CD4-positive, alpha-beta T cell treated with Interleukin-2 at 100 ng/mL for 4 hours (primary cell): ENCODE measurements at regions not wholly inside any gene's neighbourhood (a gene's known extent, or its start where the extent isn't known, plus 50 kb on each side); places are given as distances from the start of the nearest gene placed in this dataset.
"Not testable (repeated sequence)": the region's sequence is repeated elsewhere in the genome, so short reads cannot be mapped to it uniquely, and the experiment has no call there.

Experiments
- DNase-seq: peaks from one replicate; pipeline ENCODE4 v3.0.0-alpha.2; 2020; ENCODE audit warnings: low spot score

DNA sequence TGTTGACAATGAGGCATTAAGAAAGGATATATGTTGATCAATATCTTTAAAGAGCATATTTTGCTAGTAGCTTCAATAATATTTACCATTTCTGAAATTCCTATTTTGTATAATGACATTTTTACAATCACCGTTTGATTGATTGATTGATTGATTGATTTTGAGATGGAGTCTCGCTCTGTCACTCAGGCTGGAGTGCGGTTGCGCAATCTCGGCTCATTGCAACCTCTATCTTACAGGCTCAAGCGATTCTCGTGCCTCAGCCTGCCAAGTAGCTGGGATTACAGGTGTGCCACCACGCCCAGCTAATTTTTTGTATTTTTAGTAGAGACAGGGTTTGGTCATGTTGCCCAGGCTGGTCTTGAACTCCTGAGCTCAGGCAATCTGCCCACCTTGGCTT, 150.9 kb upstream of the TEX13D start:
- DNase-seq, result not testable (repeated sequence)

- DNase-seq, result no peak
Observed at GRCh38 chrX:124190440-124190839, 142.0 kb upstream of the TEX13D start.

DNA sequence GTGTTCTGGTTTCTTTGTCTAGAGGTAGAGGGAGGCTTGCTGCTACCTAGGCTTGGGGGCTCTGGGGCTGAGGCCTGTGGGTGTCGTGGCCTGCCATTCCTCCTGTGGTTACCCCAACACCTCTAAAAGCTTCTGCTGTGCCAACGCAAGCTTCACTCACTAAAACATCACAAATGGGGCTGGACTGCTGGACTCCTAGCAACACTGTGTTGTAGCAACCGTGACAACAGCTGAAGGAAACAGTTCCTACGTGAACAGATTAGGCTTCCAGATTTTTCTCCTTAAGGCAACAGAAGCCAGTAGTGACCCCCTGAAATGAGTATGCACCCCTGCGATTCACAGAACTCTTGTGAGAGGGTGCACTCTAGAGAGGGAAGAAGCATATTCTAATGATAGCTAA, 138.3 kb upstream of the TEX13D start:
- no peak for DNase-seq

GRCh38 chrX:124194901-124195300, 137.6 kb upstream of the TEX13D start:
- no peak for DNase-seq

DNA sequence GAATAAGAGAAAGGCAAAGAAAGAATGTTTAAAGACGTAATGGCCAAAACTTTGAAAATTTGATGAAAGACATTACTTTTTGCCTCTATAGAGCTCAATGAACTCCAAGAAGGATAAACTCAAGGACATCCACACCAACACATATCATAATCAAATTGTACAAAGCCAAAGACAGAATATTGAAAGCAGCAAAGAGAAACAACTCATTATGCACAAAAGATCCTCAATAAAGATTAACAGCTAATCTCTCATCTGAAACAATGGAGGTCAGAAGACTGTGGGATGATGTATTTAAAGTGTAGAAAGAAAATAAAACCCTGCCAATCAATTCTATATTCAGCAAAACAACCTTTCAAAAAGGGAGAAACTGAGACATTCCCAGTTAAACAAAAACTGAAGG, 129.1 kb upstream of the TEX13D start:
- DNase-seq, result no peak

DNA sequence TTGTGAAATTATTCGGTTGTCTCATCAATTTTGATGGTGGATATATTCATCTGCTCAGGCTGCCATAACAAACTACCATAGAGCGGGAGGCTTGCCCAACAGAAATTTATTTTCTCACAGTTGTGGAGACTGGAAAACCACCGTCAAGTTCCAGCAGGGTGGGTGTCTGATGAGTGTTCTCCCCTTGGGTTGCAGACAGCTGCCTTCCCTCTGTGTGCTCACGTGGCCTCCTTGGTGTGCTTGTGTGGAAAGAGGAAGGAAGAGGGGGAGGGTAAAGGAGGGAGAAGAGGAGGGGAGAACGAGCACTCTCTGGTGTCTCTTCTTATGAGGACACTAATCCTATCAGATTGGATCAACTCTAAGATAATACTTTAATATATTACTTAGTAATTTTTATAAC, 123.8 kb upstream of the TEX13D start:
- DNase-seq, result no peak

DNA sequence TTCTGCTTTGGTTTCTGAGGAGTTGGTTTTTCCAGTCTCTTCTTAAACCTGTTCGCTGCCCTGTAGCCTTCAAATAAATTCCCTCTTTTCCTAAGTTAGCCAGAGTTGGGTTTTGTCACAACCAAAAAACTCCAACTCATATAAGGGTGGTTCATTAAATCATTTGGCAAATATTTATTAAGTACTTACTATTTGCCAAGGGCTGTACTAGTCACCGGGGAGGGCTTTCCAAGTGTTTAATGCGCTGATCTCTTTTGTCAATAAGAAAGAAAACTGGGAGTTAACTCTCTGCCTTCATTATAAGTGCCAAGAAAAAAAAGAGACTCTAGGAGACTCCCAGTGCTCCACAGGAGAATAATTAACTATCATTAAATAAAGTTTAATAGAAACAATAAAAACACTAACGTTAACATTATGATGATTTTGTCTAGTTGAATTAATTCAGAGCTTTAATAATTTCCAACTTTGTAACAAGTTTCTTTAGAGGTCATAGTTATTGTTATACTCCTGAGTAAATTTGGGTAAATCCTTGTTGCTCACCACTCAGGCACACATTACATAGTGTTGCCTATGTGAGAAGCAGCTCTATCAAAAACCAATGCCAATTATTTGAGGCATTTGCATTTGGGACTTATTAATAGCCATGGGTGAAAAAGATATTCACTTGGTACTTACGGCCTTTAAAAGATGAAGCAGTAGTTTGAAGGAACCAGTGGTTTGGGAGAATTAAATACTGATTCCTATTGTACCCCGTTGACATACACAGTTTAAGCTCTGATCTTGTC, 122.5 kb upstream of the TEX13D start:
- DNase-seq, result no peak

- peak; percentile 66 for DNase-seq
Observed at GRCh38 chrX:124211312-124211942, 121.0 kb upstream of the TEX13D start.

DNA sequence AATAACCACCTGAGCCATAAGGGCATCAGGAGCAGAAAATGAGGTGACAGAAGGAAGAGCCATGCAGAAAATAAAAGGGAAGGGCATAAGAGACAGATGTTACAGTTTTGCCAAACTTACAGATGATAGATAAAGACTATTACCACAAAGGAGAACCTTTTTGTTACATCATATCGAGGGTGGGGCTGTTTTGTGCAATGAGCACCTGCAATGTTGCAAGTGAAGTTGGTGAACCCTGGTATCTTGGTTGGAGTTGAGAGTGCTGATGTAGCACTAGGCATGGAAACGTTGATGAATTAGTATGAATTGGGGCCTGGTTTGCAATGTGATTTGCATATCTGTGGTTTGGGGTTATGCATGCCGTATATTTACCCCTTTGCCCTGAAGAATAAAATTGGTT, 119.8 kb upstream of the TEX13D start:
- DNase-seq, result peak; percentile 62

GRCh38 chrX:124215786-124216185, 116.7 kb upstream of the TEX13D start:
- no peak for DNase-seq

- no peak for DNase-seq
Observed at GRCh38 chrX:124216396-124217115, 115.9 kb upstream of the TEX13D start.

DNA sequence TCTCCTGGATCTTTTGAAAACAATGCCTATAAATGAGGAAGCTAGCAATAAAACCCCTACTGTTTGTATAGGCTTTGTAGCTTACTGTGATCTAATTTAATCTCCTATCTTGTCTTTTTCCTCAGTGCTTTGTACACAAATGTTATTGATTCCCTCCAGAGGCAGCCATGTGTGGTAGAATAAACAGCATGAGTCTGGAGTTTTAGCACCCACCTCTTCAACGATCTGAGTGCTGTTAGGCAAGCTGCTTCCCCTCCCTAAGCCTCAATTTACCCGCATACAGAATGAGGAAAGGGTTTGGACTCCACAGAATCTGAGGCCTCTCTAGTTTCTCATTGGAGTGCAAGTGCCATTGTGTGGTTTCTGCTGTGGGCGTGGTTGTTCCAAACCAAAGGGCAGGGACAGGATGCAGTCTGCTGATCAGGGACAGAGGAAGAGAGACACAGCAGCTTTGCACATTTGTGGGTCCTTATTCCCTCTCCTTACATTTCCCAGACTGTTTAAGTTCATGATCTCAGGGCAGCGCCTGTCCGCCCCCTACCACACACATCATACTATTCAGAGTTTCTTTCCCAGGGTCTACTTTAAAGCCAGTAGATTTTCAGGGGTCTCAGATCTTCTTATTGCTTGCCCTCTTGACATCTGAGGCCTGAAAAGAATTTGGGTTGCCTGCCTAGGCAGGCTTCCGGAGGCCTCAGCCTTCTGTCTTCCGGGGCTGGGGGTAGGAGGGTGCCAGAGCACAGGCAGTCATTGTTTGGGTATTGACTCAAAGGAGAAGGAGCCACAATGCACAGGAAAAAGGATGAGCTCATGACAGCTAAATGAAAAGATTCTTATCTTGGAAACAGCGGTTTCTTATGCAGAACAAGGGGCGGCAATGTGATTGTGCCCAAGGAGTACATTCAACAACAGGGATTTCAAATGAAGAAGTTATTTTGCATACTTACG, 114.9 kb upstream of the TEX13D start:
- peak; percentile 71 for DNase-seq

DNA sequence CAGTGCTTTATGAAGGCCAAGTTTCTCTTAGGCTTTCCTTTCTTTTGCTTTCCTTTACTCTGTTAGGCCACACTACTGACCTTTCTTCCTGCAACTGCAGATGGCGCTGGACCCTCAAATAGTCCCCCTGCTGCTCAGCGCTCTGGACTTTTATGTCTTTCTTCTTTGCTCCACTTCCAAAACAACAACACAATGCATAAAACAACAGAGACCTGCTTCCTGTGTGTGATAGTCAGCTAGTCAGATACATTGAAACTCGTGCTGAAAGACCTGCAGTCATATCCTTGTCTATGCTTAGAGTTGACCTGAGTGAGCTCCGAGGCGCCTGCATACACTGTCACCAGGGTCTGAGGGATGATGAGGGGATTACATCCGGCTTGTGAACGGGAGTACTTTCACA, 108.9 kb upstream of the TEX13D start:
- no peak for DNase-seq

DNA sequence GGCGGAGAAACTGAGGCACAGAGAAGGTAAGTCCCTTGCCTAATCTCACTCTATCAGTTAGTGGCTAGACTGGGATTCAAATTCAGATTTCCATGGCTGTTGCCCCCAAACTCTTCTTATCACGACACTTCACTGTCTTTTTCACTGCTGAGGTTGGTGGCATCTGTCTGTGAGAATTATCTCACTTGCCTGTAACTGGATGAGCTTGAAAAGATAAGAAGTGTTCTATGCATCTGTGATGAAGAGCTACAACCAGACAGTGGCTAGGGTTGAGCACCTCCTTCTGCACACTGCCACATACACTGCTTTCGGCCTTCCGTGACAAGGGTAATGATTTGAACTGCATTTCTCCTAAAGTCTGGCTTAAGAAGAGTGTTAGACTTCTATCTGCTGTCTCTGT, 107.9 kb upstream of the TEX13D start:
- no peak for DNase-seq

DNA sequence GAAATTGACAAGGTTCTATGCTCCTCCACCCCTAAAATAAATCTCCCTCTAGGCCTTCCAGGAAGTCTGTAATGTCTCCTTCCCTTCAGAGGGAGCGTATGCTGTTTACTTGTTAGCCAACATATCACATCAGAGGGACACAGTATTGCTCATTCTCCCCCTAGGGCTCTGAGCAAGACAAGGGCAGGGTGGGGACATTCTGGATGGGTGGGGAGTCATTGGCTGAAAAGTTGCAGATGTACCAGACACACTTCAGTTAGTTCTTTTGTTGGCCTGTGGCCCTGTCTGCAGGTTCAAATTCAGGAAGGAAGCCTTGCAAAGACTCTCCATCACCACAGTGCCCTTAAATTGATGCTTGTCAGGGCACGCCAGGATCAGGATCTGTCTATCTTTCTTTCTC, 106.3 kb upstream of the TEX13D start:
- DNase-seq, result peak; percentile 39

- DNase-seq, result no peak
Observed at GRCh38 chrX:124228849-124229248, 103.6 kb upstream of the TEX13D start.

GRCh38 chrX:124229374-124229773, 103.1 kb upstream of the TEX13D start:
- no peak for DNase-seq

GRCh38 chrX:124230655-124231450, 101.6 kb upstream of the TEX13D start:
- DNase-seq, result no peak

GRCh38 chrX:124231451-124231759, 101.1 kb upstream of the TEX13D start:
- no peak for DNase-seq

GRCh38 chrX:124232523-124233201, 99.8 kb upstream of the TEX13D start:
- DNase-seq, result no peak

DNA sequence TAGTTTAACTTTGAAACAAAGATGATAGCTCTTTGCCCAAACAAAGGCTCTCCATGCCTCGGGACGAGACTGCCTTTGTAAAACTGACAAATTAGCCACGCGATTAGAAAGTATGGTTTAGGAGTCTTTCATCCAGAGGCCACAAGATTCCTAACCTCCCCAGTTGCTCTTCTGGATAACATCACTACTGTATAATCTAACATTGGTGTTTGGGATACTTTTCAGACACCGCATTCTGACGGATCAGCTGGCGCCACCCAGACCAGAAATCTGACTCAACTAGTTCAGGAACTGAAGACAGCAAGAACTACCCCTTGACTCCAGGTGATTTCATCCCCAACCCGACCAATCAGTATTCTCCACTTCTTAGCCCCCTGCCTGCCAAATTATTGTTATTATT, 98.1 kb upstream of the TEX13D start:
- no peak for DNase-seq
